ENCODE measurements at regions not wholly inside any gene's neighbourhood (a gene's known extent, or its start where the extent isn't known, plus 50 kb on each side); places are given as distances from the start of the nearest gene placed in this dataset.

DNA sequence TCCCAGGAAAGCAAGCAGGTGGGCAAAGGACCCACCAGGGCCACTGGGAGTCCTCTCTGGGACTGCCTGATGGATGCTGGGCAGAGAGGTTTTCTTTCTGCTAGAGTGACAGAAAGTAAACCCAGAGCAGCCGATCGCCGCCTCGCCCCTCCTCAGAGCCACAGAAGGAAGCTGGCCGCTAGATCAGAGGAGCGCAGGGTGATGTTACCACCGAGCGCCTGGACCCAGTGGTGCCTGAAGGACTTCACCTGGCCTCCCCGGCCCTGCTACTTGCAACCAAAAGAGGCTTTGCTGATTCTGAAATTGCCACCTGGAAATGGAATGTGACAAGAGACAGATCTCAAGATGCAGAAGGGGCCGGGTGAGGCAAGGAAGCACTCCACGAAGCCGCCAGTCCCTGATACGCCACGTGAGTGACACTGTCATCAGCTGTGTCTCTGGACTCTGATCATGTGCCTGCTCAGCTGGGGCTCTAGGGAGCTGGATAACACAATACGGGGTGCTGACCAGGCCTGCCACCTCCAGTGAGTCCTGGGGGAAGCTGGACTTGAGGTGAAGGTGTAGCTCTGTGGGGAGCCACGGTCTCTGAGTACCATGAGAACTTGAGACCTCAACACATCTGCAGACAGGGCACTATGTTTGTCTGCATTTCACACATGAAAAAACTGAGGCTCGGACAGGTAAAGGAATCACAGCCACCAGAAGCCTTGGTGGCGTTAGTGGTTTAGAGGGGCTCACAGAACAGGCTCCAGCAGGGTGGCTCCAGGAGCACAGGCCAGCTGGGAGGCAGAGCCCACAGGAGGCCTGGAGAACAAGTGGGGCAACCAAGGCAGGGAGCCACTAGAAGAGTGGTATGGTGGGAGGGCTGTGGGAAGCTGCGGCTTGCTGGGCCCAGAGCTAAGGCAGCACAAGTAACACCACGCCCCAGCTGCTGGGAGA is 137.9 kb upstream of the PRR20G start:
- no peak overlapping the region for H3K4me3 ChIP-seq
- H3K4me1 ChIP-seq, result no peaks in the 10 kb centered on the region
- TF ChIP-seq POLR2AphosphoS2 (conservative IDR thresholded peaks at IDR 0.05; ENCODE audit: low read length), result no peak
- no peak for TF ChIP-seq HOXB5 (CRISPR knock-in tag; IDR thresholded peaks at IDR 0.05)
- TF ChIP-seq MYC (IDR thresholded peaks at IDR 0.05; ENCODE audit: borderline replicate concordance, low read length), result no peak
- TF ChIP-seq MAFK (IDR thresholded peaks at IDR 0.05; ENCODE audit: partially characterized antibody), result no peak
- TF ChIP-seq CHD2 (IDR thresholded peaks at IDR 0.05; ENCODE audit: low read length, partially characterized antibody), result no peak
- TF ChIP-seq CEBPB (IDR thresholded peaks at IDR 0.05), result no peak
- TF ChIP-seq, protein P1, sequence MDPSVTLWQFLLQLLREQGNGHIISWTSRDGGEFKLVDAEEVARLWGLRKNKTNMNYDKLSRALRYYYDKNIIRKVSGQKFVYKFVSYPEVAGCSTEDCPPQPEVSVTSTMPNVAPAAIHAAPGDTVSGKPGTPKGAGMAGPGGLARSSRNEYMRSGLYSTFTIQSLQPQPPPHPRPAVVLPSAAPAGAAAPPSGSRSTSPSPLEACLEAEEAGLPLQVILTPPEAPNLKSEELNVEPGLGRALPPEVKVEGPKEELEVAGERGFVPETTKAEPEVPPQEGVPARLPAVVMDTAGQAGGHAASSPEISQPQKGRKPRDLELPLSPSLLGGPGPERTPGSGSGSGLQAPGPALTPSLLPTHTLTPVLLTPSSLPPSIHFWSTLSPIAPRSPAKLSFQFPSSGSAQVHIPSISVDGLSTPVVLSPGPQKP (IDR thresholded peaks at IDR 0.05; ENCODE audit: low read depth, low read length), result no peak
- no peak for TF ChIP-seq RNF2 (IDR thresholded peaks at IDR 0.05; ENCODE audit: borderline replicate concordance, low read depth)
- TF ChIP-seq, protein P2, sequence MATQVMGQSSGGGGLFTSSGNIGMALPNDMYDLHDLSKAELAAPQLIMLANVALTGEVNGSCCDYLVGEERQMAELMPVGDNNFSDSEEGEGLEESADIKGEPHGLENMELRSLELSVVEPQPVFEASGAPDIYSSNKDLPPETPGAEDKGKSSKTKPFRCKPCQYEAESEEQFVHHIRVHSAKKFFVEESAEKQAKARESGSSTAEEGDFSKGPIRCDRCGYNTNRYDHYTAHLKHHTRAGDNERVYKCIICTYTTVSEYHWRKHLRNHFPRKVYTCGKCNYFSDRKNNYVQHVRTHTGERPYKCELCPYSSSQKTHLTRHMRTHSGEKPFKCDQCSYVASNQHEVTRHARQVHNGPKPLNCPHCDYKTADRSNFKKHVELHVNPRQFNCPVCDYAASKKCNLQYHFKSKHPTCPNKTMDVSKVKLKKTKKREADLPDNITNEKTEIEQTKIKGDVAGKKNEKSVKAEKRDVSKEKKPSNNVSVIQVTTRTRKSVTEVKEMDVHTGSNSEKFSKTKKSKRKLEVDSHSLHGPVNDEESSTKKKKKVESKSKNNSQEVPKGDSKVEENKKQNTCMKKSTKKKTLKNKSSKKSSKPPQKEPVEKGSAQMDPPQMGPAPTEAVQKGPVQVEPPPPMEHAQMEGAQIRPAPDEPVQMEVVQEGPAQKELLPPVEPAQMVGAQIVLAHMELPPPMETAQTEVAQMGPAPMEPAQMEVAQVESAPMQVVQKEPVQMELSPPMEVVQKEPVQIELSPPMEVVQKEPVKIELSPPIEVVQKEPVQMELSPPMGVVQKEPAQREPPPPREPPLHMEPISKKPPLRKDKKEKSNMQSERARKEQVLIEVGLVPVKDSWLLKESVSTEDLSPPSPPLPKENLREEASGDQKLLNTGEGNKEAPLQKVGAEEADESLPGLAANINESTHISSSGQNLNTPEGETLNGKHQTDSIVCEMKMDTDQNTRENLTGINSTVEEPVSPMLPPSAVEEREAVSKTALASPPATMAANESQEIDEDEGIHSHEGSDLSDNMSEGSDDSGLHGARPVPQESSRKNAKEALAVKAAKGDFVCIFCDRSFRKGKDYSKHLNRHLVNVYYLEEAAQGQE (IDR thresholded peaks at IDR 0.05), result no peak
- no peak for TF ChIP-seq JUNB (IDR thresholded peaks at IDR 0.05)
- no peak overlapping the region for H3K4me2 ChIP-seq
- no peak overlapping the region for H3K27ac ChIP-seq
- FAIRE-seq (no peak), ATAC-seq (no peak), DNase-seq (ENCODE audit: low read depth in 1 of 2, low spot score in 1 of 2) (no peak)
- CTCF ChIA-PET, result no interaction called here
- H3K9me3 ChIP-seq, result no peaks in the 10 kb centered on the region
- POLR2A ChIA-PET, result no interaction called here
- WGBS (ENCODE audit: missing lambda C conversion rate), result 64% methylated on average over 18 of the region's 20 CpGs

DNA sequence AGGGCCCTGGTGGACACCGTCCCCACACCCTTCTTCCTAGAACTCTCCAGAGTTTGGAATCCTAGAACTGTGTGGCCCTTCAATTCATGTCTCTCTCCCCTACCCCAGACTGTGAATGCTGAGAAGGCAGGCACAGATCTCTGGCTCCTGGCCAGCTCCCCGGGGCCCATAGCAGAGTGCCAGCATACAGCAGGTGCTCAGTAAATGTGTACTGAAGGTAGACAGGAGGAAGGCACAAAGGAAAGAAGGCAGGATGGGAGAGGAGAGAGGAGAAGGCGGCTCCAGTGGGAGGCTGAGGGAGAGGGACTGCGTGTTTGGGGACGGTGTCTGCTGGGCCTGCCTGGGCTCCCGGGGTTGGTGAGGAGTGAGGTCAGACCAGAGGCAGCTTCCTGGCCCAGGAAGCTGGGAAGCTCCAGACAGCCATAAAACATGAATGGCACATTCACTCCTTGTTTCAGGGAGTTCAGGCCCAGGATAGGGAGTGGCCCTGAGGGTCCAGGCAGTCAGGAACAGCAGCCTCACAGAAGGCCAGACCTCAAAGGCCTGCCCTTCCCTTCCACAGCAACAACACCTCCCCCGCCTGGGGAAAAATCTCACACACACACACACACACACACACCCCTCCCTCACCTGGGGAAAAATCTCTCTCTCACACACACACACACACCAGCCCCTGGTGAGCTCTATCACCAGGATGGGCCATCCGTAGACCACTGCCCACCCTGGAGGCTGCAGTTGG is 137.1 kb upstream of the PRR20G start:
- Histone ChIP-seq H3K4me3 (no peak overlapping the region), H3K9me3 (no peaks in the 10 kb centered on the region), H3K4me1 (no peaks in the 10 kb centered on the region), H3K4me2 (no peak overlapping the region), H3K27ac (no peak overlapping the region)
- DNase-seq (ENCODE audit: low read depth in 1 of 2, low spot score in 1 of 2) (no peak), ATAC-seq (no peak), FAIRE-seq (no peak)
- 49% methylated on average over 7 of the region's 8 CpGs for WGBS (ENCODE audit: missing lambda C conversion rate)
- POLR2A ChIA-PET, result no interaction called here
- CTCF ChIA-PET, result interaction anchor here (0.8 kb wide), 1 partner anchor 30 kb away, joined by 3 read pairs; no protein-coding TSS in a partner anchor
- no peak for TF ChIP-seq HEYL (CRISPR knock-in tag; IDR thresholded peaks at IDR 0.05)
- TF ChIP-seq, protein P3, sequence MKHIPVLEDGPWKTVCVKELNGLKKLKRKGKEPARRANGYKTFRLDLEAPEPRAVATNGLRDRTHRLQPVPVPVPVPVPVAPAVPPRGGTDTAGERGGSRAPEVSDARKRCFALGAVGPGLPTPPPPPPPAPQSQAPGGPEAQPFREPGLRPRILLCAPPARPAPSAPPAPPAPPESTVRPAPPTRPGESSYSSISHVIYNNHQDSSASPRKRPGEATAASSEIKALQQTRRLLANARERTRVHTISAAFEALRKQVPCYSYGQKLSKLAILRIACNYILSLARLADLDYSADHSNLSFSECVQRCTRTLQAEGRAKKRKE (CRISPR knock-in tag; IDR thresholded peaks at IDR 0.05; ENCODE audit: low read depth), result no peak
- no peak for TF ChIP-seq MAZ (IDR thresholded peaks at IDR 0.05; ENCODE audit: borderline replicate concordance, low read depth, low read length)
